ENCODE measurements at regions not wholly inside any gene's neighbourhood (a gene's known extent, or its start where the extent isn't known, plus 50 kb on each side); places are given as distances from the start of the nearest gene placed in this dataset.

- no peak for TF ChIP-seq POLR2A (IDR thresholded peaks at IDR 0.05)
- no peak for TF ChIP-seq CTCF (IDR thresholded peaks at IDR 0.05)
- WGBS, 2 donors: 61 to 79% methylated on average over 3 of the region's 3 CpGs
- intact Hi-C loops (cut with DNase I; ENCODE audit: low total_unique reads): no loop called here
- no peak for DNase-seq (ENCODE audit: low spot score in 2 of 2)
- H3K4me3 ChIP-seq (ENCODE audit: low read depth, poor library complexity, severe bottlenecking): no peak overlapping the region
Observed at GRCh38 chr9:29199975-29200374, 1626.7 kb upstream of the C9orf72 start.

- DNase-seq (ENCODE audit: low spot score in 2 of 2): no peak
- intact Hi-C loops (cut with DNase I; ENCODE audit: low total_unique reads): no loop called here
- WGBS, 2 donors: 92 to 94% methylated on average over 3 of the region's 3 CpGs
- TF ChIP-seq POLR2A (IDR thresholded peaks at IDR 0.05): no peak
- TF ChIP-seq CTCF (IDR thresholded peaks at IDR 0.05): no peak
- no peak overlapping the region for H3K4me3 ChIP-seq (ENCODE audit: low read depth, poor library complexity, severe bottlenecking)
Observed at GRCh38 chr9:29200650-29201049, 1627.4 kb upstream of the C9orf72 start.

GRCh38 chr9:29203244-29203930 is 1630.1 kb upstream of the C9orf72 start:
- no peak for DNase-seq (ENCODE audit: low spot score in 2 of 2)
- intact Hi-C loops (cut with DNase I; ENCODE audit: low total_unique reads): no loop called here
- no peak for TF ChIP-seq CTCF (IDR thresholded peaks at IDR 0.05)
- no peak for TF ChIP-seq POLR2A (IDR thresholded peaks at IDR 0.05)
- no peak overlapping the region for H3K4me3 ChIP-seq (ENCODE audit: low read depth, poor library complexity, severe bottlenecking)
- WGBS, 2 donors: 63 to 70% methylated on average over 2 of the region's 2 CpGs

GRCh38 chr9:29208670-29209069 is 1635.4 kb upstream of the C9orf72 start:
- no peak for TF ChIP-seq CTCF (IDR thresholded peaks at IDR 0.05)
- TF ChIP-seq POLR2A (IDR thresholded peaks at IDR 0.05): no peak
- no peak for DNase-seq (ENCODE audit: low spot score in 2 of 2)
- intact Hi-C loops (cut with DNase I; ENCODE audit: low total_unique reads): no loop called here
- H3K4me3 ChIP-seq (ENCODE audit: low read depth, poor library complexity, severe bottlenecking): no peak overlapping the region

GRCh38 chr9:29209748-29210291 is 1636.5 kb upstream of the C9orf72 start:
- no peak overlapping the region for H3K4me3 ChIP-seq (ENCODE audit: low read depth, poor library complexity, severe bottlenecking)
- 26 to 35% methylated on average over 2 of the region's 2 CpGs for WGBS, 2 donors
- no peak for TF ChIP-seq CTCF (IDR thresholded peaks at IDR 0.05)
- no peak for TF ChIP-seq POLR2A (IDR thresholded peaks at IDR 0.05)
- no peak for DNase-seq (ENCODE audit: low spot score in 2 of 2)
- intact Hi-C loops (cut with DNase I; ENCODE audit: low total_unique reads): no loop called here

Data from lower leg skin (tissue), 4 donors.